T-helper 1 cell treated with Interleukin-12 subunit alpha and Interleukin-12 subunit beta and Interleukin-4 antibody, amounts not matched to agents 30 μg/mL and 1 μg/mL, for 36 hours (primary cell): ENCODE measurements at regions not wholly inside any gene's neighbourhood (a gene's known extent, or its start where the extent isn't known, plus 50 kb on each side); places are given as distances from the start of the nearest gene placed in this dataset.

Source experiments
- H3K27ac Mint-ChIP-seq: one replicate; pipeline ENCODE4 v1.8.0; 2021; ENCODE audit warnings: mild to moderate bottlenecking, mixed read lengths
- H3K27me3 Mint-ChIP-seq: one replicate; pipeline ENCODE4 v1.8.0; 2021; ENCODE audit warnings: low read depth, mixed read lengths
- H3K36me3 Mint-ChIP-seq: one replicate; pipeline ENCODE4 v1.8.0; 2021; ENCODE audit warnings: low read depth, mixed read lengths
- H3K4me1 Mint-ChIP-seq: one replicate; pipeline ENCODE4 v1.8.0; 2021; ENCODE audit warnings: low read depth, mixed read lengths
- H3K4me3 Mint-ChIP-seq: one replicate; pipeline ENCODE4 v1.8.0; 2021; ENCODE audit warnings: mild to moderate bottlenecking, moderate library complexity, mixed read lengths
- H3K9me3 Mint-ChIP-seq: one replicate; pipeline ENCODE4 v1.8.0; 2021; ENCODE audit warnings: mixed read lengths

- no peaks in the 10 kb centered on the region for H3K9me3 Mint-ChIP-seq
- no peak overlapping the region for H3K27ac Mint-ChIP-seq
- no peaks in the 10 kb centered on the region for H3K27me3 Mint-ChIP-seq
- peaks cover 25% of the 10 kb centered on the region for H3K4me1 Mint-ChIP-seq
- no peaks in the 10 kb centered on the region for H3K36me3 Mint-ChIP-seq
- H3K4me3 Mint-ChIP-seq: no peak overlapping the region
Observed at GRCh38 chr2:239625156-239625845, 224.5 kb upstream of the HDAC4 start.

DNA sequence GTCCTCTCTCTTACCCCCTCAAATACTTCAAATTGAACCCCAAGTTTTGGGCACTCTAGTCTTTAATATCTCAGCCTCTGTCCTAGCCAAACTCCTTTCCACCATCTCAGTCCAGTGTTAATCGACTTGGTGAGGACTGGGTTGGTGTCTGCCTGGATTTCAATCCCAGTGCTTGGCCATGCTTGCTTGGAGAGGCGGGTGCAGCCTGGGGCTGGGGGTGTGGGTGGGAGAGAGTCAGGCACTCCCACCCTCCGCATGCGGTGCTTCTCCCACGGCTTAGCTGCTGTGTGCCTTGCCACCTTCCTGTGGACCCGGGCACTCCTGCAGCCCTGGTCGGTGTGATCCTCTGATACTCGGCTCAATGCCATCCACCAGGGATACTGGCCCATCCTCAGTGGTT, 220.8 kb upstream of the HDAC4 start:
- H3K4me3 Mint-ChIP-seq: no peak overlapping the region
- no peaks in the 10 kb centered on the region for H3K36me3 Mint-ChIP-seq
- H3K27ac Mint-ChIP-seq: no peak overlapping the region
- H3K9me3 Mint-ChIP-seq: no peaks in the 10 kb centered on the region
- H3K4me1 Mint-ChIP-seq: peaks cover 26% of the 10 kb centered on the region
- H3K27me3 Mint-ChIP-seq: peaks cover 2% of the 10 kb centered on the region

- Mint-ChIP-seq H3K4me1 (peaks cover 14% of the 10 kb centered on the region), H3K4me3 (no peak overlapping the region)
Observed at GRCh38 chr2:239619369-239619768, 218.5 kb upstream of the HDAC4 start.

DNA sequence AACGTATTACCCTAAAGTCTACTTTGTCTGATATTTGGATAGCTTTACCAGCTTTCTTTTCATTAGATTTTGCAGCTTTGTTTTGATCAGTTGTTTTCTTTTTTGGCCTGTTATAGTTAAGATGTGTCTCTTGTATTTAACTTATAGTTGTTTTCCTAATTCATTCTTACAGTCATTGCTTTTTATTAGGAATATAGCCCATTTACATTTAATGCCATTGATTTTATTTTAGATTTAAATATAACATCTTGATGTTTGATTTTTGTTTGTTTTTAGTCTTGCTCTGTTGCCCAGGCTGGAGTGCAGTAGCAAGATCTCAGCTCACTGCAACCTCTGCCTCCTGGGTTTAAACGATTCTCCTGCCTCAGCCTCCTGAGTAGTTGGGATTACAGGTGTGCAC, 215.9 kb upstream of the HDAC4 start:
- Mint-ChIP-seq H3K9me3 (no peaks in the 10 kb centered on the region), H3K36me3 (no peaks in the 10 kb centered on the region), H3K27me3 (peaks cover 13% of the 10 kb centered on the region), H3K27ac (no peak overlapping the region), H3K4me1 (peaks cover 2% of the 10 kb centered on the region), H3K4me3 (no peak overlapping the region)

More at GRCh38 chr2:239619369-239619768, 218.5 kb upstream of the HDAC4 start:
- Mint-ChIP-seq H3K27ac (no peak overlapping the region), H3K36me3 (no peaks in the 10 kb centered on the region), H3K9me3 (no peaks in the 10 kb centered on the region), H3K27me3 (peaks cover 6% of the 10 kb centered on the region)

DNA sequence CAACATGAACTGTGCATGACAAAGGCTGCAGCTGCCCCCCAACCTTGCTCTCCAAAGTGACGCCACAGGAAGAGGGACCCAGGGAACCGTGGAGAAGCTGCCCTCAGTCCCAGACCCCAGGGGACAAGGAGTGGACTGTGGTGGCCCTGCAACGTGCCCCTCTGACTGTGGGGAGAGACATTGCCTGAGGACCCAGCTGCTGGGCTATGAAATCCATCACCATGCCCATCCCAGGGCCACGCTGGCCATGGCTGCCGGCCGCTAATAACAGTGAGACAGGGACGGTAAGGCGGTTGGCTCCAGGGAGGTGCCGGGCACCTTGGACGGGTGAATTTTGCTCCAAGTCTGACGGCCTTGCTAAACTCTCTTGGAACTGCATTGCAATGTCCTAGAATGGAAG, 211.3 kb upstream of the HDAC4 start:
- Mint-ChIP-seq H3K27me3 (peaks cover 13% of the 10 kb centered on the region), H3K4me1 (no peaks in the 10 kb centered on the region), H3K4me3 (no peak overlapping the region), H3K9me3 (no peaks in the 10 kb centered on the region), H3K27ac (no peak overlapping the region), H3K36me3 (no peaks in the 10 kb centered on the region)

GRCh38 chr2:239611222-239611795, 210.5 kb upstream of the HDAC4 start:
- Mint-ChIP-seq H3K4me3 (no peak overlapping the region), H3K27me3 (peaks cover 17% of the 10 kb centered on the region), H3K36me3 (no peaks in the 10 kb centered on the region), H3K9me3 (no peaks in the 10 kb centered on the region), H3K4me1 (no peaks in the 10 kb centered on the region), H3K27ac (no peak overlapping the region)

DNA sequence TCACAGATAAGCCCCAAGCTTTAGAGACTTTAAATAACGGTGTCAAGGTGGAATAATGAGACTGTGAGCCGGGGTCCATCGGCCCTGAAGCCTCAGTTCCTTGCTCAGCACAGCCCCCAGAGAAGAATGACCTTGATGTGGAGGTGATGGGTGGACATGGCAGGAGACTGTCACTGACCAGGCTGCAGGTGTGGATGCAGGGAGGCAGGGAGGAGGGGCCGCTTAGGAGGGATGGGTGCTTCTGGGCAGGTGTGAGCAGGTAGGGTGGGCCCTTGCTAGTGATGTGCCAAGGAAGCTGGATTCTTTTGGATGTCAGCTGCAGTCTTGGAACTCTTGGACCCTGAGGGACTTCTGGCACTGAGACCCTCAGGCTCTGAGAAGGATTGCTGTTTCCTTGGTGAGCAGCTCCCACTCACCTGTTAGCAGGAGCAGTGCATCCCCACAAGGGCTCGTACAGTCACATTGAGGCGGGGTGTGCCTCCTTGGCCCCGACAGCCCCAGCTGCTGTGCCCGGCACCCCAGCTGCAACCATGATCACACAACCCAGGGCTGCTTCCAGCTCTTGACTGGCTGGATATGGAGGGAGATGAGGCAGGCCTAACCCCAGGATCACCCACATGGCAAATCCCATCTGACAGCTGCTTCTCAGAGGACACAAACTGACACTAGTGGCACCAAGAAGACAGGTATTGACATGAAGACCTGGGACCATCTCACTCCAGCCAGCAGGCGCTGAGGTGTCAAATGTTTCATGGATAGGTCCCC, 209.8 kb upstream of the HDAC4 start:
- H3K27me3 Mint-ChIP-seq: peaks cover 23% of the 10 kb centered on the region
- H3K4me3 Mint-ChIP-seq: no peak overlapping the region
- H3K36me3 Mint-ChIP-seq: no peaks in the 10 kb centered on the region
- no peak overlapping the region for H3K27ac Mint-ChIP-seq
- H3K9me3 Mint-ChIP-seq: no peaks in the 10 kb centered on the region
- no peaks in the 10 kb centered on the region for H3K4me1 Mint-ChIP-seq

GRCh38 chr2:239609607-239610310, 208.9 kb upstream of the HDAC4 start:
- no peak overlapping the region for H3K27ac Mint-ChIP-seq
- H3K4me1 Mint-ChIP-seq: no peaks in the 10 kb centered on the region
- H3K27me3 Mint-ChIP-seq: peaks cover 30% of the 10 kb centered on the region
- no peaks in the 10 kb centered on the region for H3K36me3 Mint-ChIP-seq
- no peaks in the 10 kb centered on the region for H3K9me3 Mint-ChIP-seq
- no peak overlapping the region for H3K4me3 Mint-ChIP-seq

- Mint-ChIP-seq H3K36me3 (no peaks in the 10 kb centered on the region), H3K27me3 (peaks cover 32% of the 10 kb centered on the region), H3K4me3 (no peak overlapping the region), H3K9me3 (no peaks in the 10 kb centered on the region), H3K27ac (no peak overlapping the region), H3K4me1 (no peaks in the 10 kb centered on the region)
Observed at GRCh38 chr2:239609162-239609561, 208.3 kb upstream of the HDAC4 start.

DNA sequence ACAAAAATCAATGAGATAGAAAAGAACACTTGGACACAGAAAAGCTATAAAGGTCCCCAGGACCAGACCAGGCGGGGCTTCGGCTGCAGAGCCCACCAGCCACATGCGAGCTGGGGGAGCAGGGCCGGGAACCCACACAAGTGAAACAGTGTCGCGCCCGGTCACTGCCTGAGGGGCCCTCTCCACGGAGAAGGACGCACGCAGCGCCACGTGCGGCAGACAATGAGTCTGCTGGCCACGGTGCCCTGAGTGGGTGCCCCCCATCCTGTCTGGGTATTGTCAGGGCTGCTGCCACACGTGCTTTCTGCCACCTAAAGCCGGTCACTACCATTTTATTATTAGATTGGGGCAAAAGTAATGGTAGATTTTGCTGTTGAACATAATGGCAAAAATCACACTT, 207.9 kb upstream of the HDAC4 start:
- Mint-ChIP-seq H3K27ac (no peak overlapping the region), H3K36me3 (no peaks in the 10 kb centered on the region), H3K9me3 (no peaks in the 10 kb centered on the region), H3K27me3 (peaks cover 37% of the 10 kb centered on the region), H3K4me3 (no peak overlapping the region), H3K4me1 (no peaks in the 10 kb centered on the region)

DNA sequence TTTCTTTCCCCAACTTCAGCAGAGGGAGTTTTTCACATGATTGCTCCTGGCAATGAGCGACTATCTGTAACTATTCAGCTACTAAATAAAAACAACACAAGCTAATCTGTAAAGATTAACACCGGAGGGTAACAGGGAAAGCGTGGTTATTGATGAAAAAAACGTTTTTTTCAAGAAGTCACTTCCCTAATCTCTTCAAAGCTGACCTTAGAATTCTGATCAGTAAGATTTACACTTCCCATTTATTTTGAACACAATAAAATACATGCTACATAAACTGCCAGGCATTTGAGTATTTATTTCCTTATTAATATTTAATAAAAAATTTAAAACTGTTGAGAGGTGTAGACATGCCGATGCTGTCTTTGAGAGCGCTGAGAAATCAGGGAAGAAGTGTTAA, 207.4 kb upstream of the HDAC4 start:
- Mint-ChIP-seq H3K27ac (no peak overlapping the region), H3K4me1 (no peaks in the 10 kb centered on the region), H3K36me3 (no peaks in the 10 kb centered on the region), H3K27me3 (peaks cover 37% of the 10 kb centered on the region), H3K9me3 (no peaks in the 10 kb centered on the region), H3K4me3 (no peak overlapping the region)

DNA sequence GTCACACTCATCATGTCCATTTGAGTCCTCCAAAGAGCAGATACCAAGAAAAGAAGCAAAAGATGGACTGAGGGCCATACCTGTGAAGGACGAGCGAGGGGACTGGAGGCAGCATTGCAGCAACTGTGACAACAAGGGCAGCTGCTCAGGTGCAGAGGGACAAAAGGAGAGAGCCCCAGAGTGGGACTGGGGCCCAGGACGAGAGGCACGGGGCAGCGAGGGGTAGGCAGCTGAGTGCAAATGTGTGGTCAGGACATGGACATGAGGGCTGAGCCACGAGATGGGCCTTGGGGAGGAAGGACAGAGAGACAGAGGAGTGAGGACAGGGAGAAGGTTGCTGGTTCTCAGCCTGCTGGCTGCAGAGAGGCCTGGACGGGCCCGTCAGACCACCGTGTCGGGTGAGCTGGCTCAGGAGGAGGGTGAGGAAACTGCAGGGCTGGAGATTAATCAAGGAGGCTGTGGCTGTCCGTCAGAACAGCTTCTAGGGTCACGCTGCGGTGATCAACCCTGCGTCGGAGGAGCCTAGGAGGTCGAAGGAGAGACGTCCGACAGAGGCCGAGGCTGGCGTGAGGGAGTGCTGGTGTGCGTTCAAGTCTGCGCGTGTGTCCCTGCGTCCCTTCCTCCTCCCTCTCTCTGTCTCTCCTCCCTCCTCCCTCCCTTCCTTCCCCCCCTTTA, 206.8 kb upstream of the HDAC4 start:
- no peak overlapping the region for H3K27ac Mint-ChIP-seq
- H3K4me1 Mint-ChIP-seq: no peaks in the 10 kb centered on the region
- H3K4me3 Mint-ChIP-seq: no peak overlapping the region
- H3K9me3 Mint-ChIP-seq: no peaks in the 10 kb centered on the region
- H3K36me3 Mint-ChIP-seq: no peaks in the 10 kb centered on the region
- H3K27me3 Mint-ChIP-seq: peaks cover 32% of the 10 kb centered on the region

- no peak overlapping the region for H3K4me3 Mint-ChIP-seq
- no peaks in the 10 kb centered on the region for H3K36me3 Mint-ChIP-seq
- H3K4me1 Mint-ChIP-seq: peaks cover 4% of the 10 kb centered on the region
- H3K27ac Mint-ChIP-seq: no peak overlapping the region
- no peaks in the 10 kb centered on the region for H3K9me3 Mint-ChIP-seq
- peaks cover 31% of the 10 kb centered on the region for H3K27me3 Mint-ChIP-seq
Observed at GRCh38 chr2:239606741-239607516, 206.1 kb upstream of the HDAC4 start.

GRCh38 chr2:239605976-239606375, 205.2 kb upstream of the HDAC4 start:
- H3K4me3 Mint-ChIP-seq: no peak overlapping the region
- peaks cover 7% of the 10 kb centered on the region for H3K4me1 Mint-ChIP-seq
- no peaks in the 10 kb centered on the region for H3K9me3 Mint-ChIP-seq
- no peaks in the 10 kb centered on the region for H3K36me3 Mint-ChIP-seq
- no peak overlapping the region for H3K27ac Mint-ChIP-seq
- peaks cover 31% of the 10 kb centered on the region for H3K27me3 Mint-ChIP-seq
